ENCODE measurements at regions not wholly inside any gene's neighbourhood (a gene's known extent, or its start where the extent isn't known, plus 50 kb on each side); places are given as distances from the start of the nearest gene placed in this dataset.

DNA sequence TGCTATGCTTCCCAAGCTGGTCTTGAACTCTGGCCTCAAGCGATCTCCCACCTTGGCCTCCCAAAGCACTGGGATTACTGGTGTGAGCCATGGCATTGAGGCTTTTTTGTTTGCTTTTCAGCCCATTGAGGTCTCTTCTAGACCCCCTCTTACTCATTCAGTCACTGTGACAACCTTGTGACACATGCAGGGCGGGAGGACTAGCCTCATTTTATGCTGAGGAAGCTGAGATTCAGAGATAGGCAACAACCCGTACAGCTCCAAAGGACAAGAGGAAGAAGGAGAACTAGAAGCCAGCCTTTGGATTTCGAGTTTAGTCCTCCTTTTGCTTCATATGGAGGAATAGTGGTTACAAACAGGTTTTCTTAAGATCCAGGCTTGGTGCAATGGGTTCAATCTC lies 83.9 kb upstream of the WDR26 start (continued):
- TF ChIP-seq, protein P1, sequence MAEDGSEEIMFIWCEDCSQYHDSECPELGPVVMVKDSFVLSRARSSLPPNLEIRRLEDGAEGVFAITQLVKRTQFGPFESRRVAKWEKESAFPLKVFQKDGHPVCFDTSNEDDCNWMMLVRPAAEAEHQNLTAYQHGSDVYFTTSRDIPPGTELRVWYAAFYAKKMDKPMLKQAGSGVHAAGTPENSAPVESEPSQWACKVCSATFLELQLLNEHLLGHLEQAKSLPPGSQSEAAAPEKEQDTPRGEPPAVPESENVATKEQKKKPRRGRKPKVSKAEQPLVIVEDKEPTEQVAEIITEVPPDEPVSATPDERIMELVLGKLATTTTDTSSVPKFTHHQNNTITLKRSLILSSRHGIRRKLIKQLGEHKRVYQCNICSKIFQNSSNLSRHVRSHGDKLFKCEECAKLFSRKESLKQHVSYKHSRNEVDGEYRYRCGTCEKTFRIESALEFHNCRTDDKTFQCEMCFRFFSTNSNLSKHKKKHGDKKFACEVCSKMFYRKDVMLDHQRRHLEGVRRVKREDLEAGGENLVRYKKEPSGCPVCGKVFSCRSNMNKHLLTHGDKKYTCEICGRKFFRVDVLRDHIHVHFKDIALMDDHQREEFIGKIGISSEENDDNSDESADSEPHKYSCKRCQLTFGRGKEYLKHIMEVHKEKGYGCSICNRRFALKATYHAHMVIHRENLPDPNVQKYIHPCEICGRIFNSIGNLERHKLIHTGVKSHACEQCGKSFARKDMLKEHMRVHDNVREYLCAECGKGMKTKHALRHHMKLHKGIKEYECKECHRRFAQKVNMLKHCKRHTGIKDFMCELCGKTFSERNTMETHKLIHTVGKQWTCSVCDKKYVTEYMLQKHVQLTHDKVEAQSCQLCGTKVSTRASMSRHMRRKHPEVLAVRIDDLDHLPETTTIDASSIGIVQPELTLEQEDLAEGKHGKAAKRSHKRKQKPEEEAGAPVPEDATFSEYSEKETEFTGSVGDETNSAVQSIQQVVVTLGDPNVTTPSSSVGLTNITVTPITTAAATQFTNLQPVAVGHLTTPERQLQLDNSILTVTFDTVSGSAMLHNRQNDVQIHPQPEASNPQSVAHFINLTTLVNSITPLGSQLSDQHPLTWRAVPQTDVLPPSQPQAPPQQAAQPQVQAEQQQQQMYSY (CRISPR knock-in tag; IDR thresholded peaks at IDR 0.05) = no peak
- TF ChIP-seq PAX8 (IDR thresholded peaks at IDR 0.05) = no peak

DNA sequence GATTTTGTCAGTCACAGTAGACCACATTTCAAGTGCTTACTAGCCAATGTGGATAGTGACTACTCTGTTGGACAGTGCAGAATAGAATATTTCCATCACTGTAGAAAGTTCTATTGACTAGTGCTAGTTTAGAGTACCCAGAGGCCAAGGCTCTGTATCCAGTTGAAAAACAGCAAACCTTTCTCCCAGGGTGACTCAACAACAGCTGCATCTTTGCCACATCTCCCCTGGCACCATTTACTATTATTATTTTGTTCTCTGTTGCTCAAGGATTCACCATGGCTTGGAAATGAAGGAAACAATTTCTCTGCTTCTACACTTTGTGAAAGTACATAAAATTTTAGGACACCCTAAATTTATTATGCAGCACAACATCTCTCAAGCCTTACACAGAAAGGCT lies 85.3 kb upstream of the WDR26 start:
- Histone ChIP-seq H4K20me1 (ENCODE audit: control insufficient read depth, insufficient read depth) (no peaks in the 10 kb centered on the region), H3K9me3 (replicated peaks; ENCODE audit: control insufficient read depth, insufficient read depth, low read length) (no peaks in the 10 kb centered on the region), H2AFZ (ENCODE audit: control insufficient read depth, low read depth, low read length) (no peak overlapping the region), H3K79me2 (ENCODE audit: control insufficient read depth, insufficient read depth, low read length) (no peaks in the 10 kb centered on the region), H3K27me3 (replicated peaks in 1 of 2; ENCODE audit: control insufficient read depth in 2 of 2, insufficient read depth in 2 of 2, low read length in 1 of 2) (no peaks in the 10 kb centered on the region), H3K4me3 (no peak overlapping the region), H3K9ac (ENCODE audit: control insufficient read depth, insufficient read depth, low read length) (no peak overlapping the region), H3K4me2 (ENCODE audit: control insufficient read depth, insufficient read depth) (no peak overlapping the region), H3K27ac (ENCODE audit: control insufficient read depth, insufficient read depth) (no peak overlapping the region), H3K4me1 (ENCODE audit: control insufficient read depth, insufficient read depth, low read length) (no peaks in the 10 kb centered on the region; the same call in 1 of the 2 replicates), H3K36me3 (ENCODE audit: control insufficient read depth in 2 of 2, insufficient read depth in 2 of 2, low read length in 1 of 2) (no peaks in the 10 kb centered on the region)
- POLR2A ChIA-PET = no interaction called here
- ATAC-seq = no peak
- no peak for FAIRE-seq
- SMC1A ChIA-PET (ENCODE audit: uncharacterized antibody, unreplicated experiment) = interaction anchor here (1.0 to 1.4 kb wide), 2 partner anchors 375 to 403 kb away, joined by 3 to 5 read pairs; no protein-coding TSS in a partner anchor
- RAD21 ChIA-PET (ENCODE audit: unreplicated experiment) = no interaction called here
- CTCF ChIA-PET = interaction anchor here (1.1 to 1.4 kb wide), 3 partner anchors 10 to 334 kb away, joined by 3 read pairs; no protein-coding TSS in a partner anchor
- BruUV-seq (replicated peaks) = no TSS peak
- TF ChIP-seq MLLT1 (IDR thresholded peaks at IDR 0.05) = no peak
- no peak for TF ChIP-seq RAD51 (IDR thresholded peaks at IDR 0.05)
- no peak for TF ChIP-seq EZH2 (IDR thresholded peaks at IDR 0.05; ENCODE audit: borderline replicate concordance, control insufficient read depth, low read depth, low read length)
- no peak for TF ChIP-seq PAX5 (IDR thresholded peaks at IDR 0.05; ENCODE audit: borderline replicate concordance, low read depth, low read length)
- no peak for TF ChIP-seq SIX5 (IDR thresholded peaks at IDR 0.05; ENCODE audit: low read depth, low read length, severe bottlenecking)
- in situ Hi-C loops (cut with MboI) (no loop called here), intact Hi-C loops (cut with micrococcal nuclease; ENCODE audit: unreplicated experiment) (loop anchor here (10.0 kb wide), 1 partner anchor 1075 kb away; no protein-coding TSS in a partner anchor)
- DNase-seq (ENCODE audit: low read depth, low spot score) = no peak

All from GM12878 (cell line).